GM18909 (cell line): ENCODE measurements at regions not wholly inside any gene's neighbourhood (a gene's known extent, or its start where the extent isn't known, plus 50 kb on each side); places are given as distances from the start of the nearest gene placed in this dataset.
"Not testable (repeated sequence)": the region's sequence is repeated elsewhere in the genome, so short reads cannot be mapped to it uniquely, and the experiment has no call there.

ENCODE experiments used
- ATAC-seq: cut with Tn5 transposase; IDR thresholded peaks from one replicate; pipeline ENCODE4 v1.9.1; 2021; ENCODE audit warnings: mild to moderate bottlenecking; ENCODE audit not compliant: unreplicated experiment, poor library complexity

DNA sequence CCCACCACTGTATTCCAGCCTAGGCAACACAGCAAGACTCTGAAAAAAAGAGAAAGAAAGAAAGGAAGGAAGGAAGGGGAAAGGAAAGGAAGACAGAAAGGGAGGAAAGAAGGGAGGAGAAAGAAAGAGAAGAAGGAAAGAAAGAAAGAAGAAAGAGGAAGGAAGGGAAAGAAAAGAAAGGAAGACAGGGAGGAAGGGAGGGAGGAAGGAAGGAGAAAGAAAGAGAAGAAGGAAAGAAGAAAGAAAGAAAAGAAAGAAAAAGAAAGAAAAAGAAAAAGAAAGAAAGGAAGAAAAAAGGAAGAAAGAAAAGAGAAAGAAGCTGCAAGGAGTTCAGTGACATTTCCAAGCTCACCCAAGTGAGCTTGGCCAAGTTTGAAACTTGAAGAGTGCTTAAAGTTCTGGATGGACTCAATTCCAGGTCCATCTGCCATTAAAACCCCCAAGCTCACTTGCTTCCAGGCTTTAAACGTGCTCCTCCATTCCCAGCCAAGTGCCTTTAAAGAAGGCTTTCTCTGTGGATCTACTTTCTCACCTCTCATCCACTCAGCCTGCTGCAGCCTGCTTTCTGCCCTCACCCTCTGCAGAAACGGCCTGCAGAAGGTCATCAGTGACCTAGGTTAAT, 101.5 kb downstream of the VCPKMT start:
- ATAC-seq, result no peak

DNA sequence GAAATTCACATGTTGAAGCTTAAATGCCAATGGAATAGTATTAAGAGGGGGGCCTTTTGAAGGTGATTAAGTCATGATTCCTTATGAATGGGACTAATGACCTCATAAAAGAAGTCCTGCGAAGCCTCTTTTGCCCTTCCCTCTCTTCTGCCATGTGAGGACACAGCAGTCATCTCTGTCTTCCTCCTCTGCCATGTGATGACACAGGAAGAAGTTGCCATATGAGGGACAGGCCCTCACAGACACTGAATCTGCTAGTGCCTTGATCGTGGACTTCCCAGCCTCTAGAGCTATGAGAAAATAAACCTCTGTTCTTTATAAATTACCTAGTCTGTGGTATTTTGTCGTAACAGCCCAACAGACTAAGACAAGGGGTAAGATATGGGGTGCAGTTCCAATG, 100.7 kb downstream of the VCPKMT start:
- no peak for ATAC-seq

GRCh38 chr14:50018201-50018932, 98.0 kb downstream of the VCPKMT start:
- no peak for ATAC-seq

DNA sequence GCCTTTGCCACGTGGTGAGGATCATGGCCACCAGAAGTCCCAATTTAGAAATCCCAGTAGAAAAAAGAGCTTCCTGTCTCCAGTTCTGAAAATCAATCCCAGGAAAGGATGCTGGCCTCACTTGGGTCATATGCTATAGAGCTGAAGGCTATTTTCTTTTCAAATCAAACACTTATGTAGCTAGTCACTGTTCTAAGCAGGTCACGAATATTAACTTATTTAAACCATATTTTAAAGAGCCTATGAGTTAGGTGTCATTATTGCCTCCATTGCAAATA, 97.5 kb downstream of the VCPKMT start:
- ATAC-seq, result no peak

DNA sequence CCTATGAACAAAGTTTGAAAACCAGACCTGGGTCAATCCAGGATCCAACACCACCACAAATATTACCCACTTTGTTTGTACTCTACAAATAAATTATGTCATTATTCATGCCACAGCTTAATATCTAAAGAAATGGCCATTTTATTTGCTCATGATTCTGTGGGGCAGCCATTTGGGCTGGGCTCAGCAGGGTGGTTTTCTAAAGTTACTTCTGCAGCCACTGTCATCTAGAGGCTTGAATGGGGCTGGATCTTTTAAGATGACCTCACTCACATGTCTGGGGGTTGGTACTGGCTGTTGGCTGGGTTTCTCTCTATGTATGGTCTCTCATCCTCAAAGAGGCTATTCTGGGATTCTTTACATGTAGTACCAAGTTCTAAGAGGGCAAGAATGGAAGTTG, 96.2 kb downstream of the VCPKMT start:
- no peak for ATAC-seq

GRCh38 chr14:50020799-50021198, 95.6 kb downstream of the VCPKMT start:
- ATAC-seq, result no peak

- ATAC-seq, result no peak
These were observed 94.9 kb downstream of the VCPKMT start for GRCh38 chr14:50021261-50022031.

DNA sequence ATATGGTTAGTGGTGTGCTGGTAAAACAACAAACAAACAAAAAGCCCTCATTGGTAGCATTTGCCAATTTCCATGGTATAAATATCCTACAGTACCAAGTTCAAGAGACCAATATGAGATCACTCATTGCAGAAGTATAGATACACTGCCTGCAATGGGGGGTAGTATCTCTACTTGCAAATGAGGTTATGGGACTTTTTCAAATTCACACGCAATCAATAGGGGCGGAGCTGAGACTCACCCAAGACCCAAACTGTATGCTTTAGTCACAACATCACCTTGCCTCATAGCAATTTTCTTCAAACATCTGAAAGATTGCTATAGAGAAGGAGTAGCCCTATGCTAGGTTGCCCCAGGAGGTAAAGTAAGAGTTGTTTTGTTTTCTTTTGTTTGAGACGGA, 93.7 kb downstream of the VCPKMT start:
- ATAC-seq, result no peak

GRCh38 chr14:50023671-50024490, 92.5 kb downstream of the VCPKMT start:
- no peak for ATAC-seq

- ATAC-seq, result no peak
These were observed 91.3 kb downstream of the VCPKMT start for GRCh38 chr14:50025073-50025472.

DNA sequence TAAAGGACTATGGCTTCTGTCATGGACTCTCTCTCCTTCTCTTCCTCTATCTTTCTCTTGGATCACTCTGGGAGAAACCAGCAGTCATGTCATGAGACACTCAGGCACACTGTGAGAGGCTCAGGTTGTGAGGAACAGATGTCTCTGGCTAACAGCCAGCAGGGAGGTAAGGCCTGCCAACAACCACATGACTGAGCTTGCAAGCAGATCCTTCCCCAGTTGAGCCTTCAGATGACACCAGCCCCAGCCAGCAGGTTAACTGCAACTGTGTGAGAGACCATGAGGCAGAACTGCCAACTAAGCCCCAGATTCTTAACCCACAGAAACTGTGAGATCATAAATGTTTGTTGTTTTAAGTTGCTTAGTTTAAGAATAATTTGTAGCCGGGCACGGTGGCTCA, 90.6 kb downstream of the VCPKMT start:
- no peak for ATAC-seq

DNA sequence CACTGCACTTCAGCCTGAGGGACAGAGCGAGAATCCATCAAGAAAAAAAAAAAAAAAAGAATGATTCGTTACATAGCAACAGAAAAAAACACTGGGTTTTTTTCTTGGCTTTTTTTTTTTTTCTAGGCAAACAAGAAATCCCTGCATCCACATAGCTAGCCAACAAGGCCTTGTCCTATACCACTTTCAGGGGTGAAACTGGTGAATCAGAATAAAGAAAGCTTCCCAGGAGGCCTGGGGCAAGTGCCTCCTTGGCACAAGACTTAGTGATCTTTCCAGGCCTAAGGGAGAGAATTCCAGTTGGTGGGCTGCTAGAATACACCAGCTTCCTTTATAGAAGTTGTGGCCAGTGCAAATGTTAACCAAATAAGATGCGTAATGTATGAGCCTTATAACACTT, 90.0 kb downstream of the VCPKMT start:
- no peak for ATAC-seq

- no peak for ATAC-seq
These were observed 88.6 kb downstream of the VCPKMT start for GRCh38 chr14:50027816-50028215.

GRCh38 chr14:50028458-50028857, 87.9 kb downstream of the VCPKMT start:
- no peak for ATAC-seq

- ATAC-seq, result no peak
These were observed 86.3 kb downstream of the VCPKMT start for GRCh38 chr14:50030036-50030435.

GRCh38 chr14:50030911-50031310, 85.5 kb downstream of the VCPKMT start:
- not testable (repeated sequence) for ATAC-seq

GRCh38 chr14:50031602-50032313, 84.6 kb downstream of the VCPKMT start:
- no peak for ATAC-seq

GRCh38 chr14:50032462-50033167, 83.8 kb downstream of the VCPKMT start:
- not testable (repeated sequence) for ATAC-seq

DNA sequence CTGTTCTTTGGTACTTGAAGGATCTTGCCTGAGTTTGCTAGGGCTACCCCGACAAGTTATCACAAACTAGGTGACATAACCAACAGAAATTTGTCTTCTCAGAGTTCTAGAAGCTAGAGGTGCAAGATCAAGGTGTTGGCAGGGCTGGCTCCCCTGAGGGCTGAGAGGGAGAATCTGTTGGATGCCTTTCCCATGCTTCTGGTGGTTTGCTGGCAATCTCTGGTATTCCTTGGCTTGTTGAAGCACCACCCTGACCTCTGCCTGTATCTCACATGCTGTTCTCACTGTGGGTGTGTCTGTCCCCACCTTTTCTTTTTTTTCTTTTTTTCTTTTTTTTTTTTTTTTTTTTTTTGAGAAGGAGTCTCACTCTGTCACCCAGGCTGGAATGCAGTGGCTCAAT, 81.2 kb downstream of the VCPKMT start:
- ATAC-seq, result no peak

GRCh38 chr14:50036211-50036610, 80.2 kb downstream of the VCPKMT start:
- ATAC-seq, result no peak
